KG1 (cell line): ENCODE measurements at regions not wholly inside any gene's neighbourhood (a gene's known extent, or its start where the extent isn't known, plus 50 kb on each side); places are given as distances from the start of the nearest gene placed in this dataset.

ENCODE experiments used
- DNase-seq: peaks from one replicate; lab custom pipeline; 2025; lab: John Stamatoyannopoulos, UW

DNA sequence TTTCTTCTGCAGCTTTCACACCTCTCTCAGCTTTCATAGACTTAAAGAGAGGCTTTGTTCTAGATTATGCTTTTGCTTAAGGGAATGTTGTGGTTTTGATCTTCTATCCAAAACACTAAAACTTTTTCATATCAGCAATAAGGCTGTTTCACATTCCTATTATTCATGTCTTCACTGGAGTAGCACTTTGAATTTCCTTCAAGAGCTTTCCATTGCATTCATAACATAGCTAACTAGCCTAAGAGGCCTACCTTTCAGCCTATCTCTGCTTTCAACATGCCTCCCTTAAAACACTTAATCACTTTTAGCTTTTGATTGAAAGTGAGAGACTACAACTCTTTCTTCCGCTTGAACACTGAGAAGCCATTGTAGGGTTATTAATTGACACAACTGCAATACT lies 1117.0 kb upstream of the PHF14 start:
- DNase-seq: no peak

DNA sequence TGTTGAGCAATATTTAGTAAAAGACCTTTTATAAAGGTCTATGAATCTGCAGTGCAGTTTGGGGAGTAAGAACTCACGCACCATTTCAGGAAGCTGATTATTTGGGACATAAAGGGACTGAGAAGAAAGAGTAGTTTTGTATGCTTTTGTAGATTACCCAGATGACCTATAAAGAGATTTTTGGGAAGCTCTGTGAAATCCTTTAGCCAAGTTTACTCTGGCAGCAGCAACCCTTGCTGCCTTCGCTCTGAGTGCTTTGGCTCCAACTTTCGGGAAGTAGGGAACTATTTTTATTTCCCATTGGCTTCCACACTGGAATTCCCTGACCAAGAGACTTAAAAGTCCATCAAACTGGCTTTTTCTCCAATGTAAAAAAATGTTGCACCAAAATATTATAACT lies 1110.1 kb upstream of the PHF14 start:
- no peak for DNase-seq

DNA sequence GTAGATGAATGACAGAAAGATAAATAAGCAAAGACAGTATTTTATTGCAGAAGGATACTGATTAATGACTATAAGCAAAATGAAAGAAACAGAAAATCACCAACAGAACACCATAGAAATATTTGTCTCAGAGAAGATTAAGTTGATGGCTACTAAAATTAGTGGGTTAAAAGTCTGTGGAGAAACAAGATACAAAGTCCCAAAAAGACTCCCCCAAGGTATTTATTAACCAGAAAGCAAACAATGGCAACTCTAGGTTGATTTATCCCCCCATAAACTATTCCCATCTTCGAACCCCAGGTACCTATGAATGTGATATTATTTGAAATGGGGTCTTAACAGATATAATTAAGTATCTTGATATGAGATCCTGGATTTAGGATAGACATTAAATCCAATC lies 1104.5 kb upstream of the PHF14 start:
- no peak for DNase-seq

DNA sequence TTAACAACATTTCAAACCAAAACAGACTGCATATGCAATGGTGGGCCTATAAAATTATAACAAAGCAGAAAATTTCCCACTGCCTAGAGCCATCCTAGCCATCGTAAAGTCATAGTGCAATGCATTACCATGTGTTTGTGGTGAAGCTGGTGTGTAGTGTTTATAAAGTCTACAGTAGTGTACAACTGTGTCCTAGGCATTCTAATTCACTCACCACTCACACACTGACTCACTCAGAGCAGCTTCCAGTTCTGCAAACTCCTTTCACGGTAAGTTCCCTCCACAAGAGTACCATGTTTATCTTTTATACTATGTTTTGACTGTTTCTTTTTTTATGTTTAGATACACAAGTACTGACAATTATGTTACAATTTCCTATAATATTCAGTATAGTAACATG lies 1104.1 kb upstream of the PHF14 start:
- no peak for DNase-seq

DNA sequence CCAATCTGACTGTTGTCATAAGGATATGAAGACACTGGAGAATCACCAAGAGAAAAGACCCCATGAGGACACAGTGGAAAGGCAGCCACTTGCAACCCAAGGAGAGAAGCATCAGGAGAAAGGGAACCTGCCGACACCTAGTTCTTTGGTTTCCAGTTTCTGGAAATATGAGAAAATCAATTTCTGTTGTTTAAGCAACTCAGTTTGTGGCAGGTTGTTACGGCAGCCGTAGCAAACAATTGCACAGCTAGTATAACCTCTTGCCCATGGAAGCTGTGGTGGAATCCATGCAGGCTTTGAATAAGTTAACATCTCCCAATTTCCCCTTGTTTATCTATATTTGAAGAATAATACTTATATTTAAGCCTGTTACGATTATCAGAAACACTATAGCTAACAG lies 1103.0 kb upstream of the PHF14 start:
- DNase-seq: no peak

DNA sequence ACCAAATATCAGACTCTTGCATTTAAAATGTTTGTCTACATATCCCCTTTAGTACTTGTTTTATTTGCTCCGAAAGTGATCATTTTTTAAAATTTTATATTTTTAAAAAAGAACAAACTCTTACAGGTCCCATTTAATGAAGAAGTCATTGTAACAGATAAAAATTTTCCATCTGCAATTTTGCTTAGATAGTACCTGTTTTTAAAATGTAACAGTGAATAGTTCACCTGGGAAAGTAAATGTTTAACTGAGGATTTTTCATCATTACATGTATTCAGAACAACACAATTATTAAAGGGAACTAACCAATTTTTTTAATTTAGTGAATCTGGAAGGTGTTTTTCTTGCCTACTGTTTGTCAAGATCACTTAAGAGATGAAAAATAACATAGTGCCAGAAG lies 1099.5 kb upstream of the PHF14 start:
- no peak for DNase-seq

DNA sequence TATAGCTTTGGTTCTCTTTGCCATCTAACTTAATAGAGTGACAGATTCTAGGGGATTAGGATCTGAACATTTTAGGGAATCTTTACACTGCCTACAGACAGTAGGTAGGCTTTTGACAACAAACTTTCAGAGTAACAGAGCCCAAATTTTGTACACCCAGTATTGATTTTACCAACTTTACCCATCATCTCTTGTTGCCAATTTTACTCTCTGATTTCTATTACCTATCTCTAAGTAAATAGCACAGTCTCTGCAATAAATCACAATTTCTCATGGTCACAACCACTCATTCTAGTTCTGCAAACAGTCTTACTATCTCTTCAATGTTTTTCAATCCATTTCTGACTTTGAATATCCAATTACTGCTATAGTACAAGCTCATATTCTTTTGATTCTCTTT lies 1097.6 kb upstream of the PHF14 start:
- DNase-seq: no peak

DNA sequence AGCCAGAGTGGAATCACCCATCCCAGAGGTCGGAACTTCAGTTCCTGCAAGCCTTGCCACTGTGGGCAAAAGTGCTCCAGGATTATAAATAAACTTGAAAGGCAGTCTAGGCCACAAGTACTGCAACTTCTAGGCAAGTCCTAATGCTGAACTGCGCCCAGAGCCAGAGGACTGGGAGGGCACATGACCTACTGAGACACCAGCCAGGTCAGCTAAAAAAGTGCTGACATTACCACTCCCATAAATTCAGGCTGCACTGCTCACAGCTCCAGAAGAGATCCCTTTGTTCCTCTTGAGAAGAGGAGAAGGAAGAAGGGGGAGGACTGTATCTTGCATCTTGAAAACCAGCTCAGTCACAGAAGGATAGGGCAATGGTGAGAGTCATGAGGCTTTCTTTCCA lies 1084.1 kb upstream of the PHF14 start:
- DNase-seq: no peak

DNA sequence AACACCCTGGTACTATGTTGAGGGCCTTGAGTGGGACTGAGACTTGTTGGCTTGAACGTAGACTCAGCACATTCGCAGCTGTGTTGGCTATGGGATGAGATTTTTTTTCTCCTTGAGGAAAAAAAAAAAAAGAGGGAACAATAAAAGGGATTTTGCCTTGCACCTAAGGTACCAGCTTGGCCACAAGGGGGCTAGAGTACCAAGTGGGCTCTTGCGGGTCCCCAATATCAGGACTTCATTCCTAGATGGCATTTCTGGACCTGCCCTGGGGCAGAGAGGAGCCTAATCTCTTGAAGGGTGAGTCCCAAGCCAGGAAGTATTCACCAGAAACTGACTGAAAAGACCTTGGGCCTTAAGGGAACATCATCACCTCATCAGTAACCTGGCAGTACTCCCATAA lies 1083.6 kb upstream of the PHF14 start:
- no peak for DNase-seq

DNA sequence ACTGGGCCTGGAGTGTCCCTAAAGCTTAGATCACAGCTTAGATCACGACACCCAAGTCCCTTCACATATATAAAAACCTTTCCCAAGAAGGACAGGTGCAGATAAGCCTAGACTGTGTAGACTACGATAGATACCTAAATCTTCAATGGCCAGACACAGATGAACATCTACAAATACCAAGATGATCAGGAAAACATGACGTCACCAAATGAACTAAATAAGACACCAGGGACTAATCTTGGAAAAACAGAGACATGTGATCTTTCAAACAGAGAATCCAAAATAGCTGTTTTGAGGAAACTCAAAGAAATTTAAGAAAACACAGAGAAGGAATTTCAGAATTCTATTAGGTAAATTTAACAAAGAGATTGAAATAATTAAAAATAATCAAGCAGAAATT lies 1082.6 kb upstream of the PHF14 start:
- DNase-seq: no peak

DNA sequence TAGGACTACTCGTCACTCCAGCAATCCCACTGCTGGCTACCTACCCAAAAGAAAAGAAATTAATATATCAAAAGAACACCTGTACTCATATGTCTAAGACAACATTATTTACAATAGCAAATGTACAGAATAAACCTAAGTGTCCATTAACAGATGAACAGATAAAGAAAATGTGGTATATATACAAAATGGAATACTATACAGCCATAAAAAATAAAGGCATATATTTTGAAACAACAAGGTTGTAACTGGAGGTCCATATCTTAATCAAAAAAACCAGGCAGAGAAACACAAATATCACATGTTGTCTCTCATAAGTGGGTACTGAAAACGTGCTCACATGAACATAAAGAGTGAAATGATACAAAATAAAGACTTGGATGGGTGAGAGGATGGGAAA lies 1073.3 kb upstream of the PHF14 start:
- no peak for DNase-seq

DNA sequence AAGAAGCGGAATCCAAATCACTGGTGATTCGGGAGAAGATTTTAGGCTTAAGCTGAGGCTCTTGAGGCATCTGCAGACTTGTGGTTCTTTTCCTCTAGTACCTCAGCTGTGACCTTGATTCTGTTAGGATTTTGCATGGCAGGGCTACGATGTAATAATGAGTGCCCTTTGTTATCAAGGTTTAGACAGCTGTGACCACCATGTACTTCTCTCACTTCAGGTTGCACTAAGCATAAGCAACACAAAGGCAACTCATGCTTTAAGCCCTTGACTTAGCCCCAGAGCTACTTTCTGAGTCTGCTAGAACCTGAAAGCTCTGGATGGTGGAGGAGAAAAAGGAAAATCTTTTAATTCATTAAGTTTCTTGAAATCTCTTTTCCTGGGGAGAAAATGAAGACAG lies 1052.3 kb upstream of the PHF14 start:
- DNase-seq: no peak

DNA sequence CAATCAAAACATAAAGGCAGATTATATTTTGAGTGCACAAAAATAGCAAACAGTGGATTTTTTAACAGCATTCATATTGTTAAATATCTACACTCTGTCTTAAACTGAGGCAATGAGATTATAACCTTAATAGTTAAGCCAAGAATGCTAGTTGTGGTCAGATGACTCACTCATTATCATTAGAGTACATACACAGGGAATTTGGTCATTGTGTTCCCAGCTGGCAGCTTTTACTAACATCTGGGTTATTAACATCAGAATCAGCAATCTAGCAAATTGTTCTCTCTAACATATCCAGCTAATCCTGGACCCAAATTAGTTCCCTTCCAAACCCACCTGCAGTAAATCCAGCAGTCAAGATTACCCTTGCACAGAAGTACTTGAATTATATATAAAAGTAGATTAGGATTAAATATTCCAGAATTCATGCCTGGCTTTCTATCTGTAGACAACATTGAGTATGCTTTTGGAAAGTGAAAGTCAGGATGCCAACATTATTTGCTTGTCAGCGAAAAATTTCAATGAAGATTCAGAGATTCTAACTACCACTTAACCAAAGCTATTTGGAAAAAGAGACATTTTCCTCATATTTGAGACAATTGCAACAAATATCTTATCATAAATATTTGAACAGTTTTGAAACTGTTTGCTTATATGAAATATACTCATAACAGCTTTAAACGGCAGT lies 1035.6 kb upstream of the PHF14 start:
- DNase-seq: no peak

DNA sequence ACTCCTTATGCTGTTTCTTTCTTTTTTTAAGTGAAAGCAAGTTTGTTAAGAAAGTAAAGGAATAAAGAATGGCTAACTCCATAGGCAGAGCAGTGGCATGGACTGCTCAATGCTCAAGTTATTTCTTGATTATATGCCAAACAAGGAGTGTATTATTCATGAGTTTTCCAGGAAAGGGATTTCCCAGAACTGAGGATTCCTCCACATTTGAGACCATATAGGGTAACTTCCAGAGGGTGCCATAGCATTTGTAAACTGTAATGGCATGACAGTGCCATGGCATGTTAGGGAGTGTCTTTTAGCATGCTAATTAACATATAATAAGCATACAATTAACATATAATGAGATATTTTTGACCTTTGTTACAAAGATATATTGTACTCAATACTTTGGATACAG lies 1034.5 kb upstream of the PHF14 start:
- DNase-seq: no peak

DNA sequence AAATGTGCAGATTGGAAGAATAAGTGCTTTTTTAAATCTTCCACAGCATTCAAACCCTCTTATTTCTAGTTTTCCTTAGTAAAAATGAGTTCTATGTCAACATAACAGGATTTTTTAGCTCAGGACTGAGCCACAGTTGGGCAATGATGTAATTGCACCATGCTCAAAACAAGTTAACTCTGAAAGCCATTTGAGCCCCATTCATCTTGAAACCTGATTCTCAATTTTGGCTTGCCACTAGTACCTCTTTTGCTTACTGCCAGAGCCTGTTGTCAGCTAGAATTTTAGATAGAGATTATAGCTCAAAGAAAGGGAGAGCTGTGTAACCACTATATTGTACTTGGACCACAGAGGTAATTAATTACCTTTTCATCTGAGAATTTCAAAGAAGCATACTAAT lies 1028.5 kb upstream of the PHF14 start:
- DNase-seq: no peak

DNA sequence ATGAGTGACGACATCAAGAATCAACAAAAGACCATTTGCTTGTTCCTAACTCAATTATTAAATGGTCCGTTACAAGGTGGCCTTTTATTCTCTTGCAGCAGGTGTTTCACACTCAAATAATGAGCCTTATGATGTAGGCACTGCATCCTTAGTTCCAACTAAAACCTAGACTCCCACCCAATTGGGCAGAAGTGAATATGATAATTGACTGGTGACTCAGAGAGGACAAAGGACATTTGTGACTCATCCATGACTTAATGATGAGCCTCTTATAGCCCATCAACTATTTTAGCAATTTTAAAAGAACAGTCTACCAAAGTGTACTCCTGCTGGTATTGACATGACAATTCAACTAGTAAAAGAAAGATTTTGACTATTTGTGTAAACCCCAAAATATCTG lies 1027.8 kb upstream of the PHF14 start:
- DNase-seq: no peak

DNA sequence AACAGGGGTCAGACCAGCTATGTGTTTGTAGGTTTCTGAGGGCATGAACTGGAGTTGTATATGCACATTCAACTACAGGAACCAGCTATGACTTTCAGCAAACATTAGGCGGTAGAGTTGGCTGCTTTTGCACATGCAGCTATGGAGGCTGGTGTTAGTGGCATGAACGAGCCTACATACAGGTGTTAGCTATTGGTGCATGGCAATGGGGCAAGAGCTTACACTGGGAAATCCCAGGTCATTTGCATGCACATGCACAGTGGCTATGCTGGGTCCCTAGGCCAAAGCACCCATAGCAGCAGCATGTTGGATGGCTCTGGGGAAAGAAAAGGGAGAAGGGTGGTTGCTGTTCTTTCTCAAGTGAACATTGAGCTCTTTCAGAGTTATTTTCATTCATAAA lies 1018.5 kb upstream of the PHF14 start:
- no peak for DNase-seq

DNA sequence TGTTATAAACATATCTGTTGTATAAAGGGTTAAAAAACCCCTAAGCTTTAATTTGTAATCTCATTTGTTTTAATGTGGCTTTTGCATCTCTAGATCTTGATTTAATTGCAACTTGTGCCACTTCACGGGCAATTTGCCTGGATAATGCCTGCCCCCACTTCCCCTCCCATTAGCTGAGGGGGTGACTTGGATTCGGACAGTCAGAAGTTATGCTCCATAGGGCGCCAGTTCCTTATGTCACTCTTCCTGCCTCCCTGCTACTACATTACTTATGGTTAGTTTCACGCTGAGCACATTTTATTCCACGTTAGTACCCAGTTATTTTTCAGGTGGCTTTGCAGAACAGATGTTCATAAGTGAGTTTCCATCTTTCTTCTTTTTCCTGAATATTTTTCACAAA lies 1015.2 kb upstream of the PHF14 start:
- no peak for DNase-seq

DNA sequence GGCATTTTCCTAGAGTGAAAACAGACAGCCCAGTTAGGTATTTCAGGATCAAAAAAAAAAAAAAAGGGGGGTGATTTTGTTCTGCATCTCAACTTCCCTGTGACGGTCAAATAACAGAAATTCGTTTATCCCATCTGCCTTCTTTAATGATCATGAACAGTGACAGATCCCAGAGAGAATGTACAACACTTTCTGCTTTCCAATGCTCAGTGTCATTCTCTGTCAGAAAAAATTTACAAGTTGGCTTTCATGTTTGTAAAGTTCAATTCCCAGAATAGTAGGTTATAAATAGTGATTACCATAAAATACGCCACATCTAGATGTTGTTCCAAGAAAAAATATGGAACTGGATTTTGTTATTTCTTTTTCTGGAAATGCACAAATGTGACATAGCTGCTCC lies 1013.2 kb upstream of the PHF14 start:
- no peak for DNase-seq

DNA sequence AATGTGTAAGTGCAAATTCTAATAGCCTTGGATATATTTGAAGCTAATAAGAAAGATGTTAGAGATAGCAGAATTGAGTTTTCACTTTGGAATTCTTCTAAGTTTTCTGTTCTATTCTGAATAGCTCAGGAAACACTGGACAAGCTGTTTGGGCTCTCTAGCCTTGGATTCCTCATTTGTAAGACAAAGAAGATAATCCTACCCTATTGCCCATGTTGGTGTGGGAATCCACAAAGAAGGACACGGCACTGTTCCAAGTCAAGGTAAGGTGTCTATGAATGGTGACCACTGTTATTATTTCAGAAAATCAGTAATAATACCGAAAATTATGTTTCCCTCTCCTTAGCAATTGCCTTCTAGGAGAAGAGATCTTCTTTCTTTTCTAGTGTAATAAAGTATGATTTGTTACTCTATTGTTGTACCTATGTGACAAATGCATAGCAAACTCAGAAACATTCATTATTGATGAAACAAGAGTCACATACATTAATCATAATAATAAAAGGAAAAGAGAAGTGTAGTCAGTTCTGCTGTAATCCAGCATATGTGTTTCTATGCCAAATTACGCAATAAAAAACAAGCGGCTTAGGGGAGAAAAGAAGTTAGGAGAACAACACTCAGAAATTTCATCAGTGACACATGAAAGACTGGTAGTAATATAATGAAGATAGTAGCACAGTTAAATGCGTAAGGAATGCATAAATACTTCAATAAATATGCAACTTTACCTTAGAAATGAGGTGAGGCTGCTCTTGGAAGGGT lies 1012.3 kb upstream of the PHF14 start:
- DNase-seq: no peak

DNA sequence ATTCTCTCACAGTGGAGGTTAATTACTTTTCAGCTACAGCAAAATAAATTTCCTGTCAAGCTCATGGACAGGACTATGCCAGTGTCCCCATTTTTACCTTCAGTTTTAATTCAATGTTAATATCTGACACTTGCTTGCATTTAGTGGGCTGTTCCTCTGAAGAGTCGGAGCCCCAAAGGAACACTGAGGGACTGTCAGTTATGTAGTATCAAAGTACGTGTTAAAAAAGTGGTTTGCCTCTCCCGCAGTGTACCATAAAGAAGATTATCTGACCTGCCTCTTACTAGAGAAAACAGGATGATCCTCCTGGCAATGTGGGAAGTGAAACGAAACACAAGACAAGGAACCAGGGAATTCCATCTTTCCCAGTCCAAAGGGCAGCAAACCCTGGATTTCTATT lies 1010.9 kb upstream of the PHF14 start:
- no peak for DNase-seq

DNA sequence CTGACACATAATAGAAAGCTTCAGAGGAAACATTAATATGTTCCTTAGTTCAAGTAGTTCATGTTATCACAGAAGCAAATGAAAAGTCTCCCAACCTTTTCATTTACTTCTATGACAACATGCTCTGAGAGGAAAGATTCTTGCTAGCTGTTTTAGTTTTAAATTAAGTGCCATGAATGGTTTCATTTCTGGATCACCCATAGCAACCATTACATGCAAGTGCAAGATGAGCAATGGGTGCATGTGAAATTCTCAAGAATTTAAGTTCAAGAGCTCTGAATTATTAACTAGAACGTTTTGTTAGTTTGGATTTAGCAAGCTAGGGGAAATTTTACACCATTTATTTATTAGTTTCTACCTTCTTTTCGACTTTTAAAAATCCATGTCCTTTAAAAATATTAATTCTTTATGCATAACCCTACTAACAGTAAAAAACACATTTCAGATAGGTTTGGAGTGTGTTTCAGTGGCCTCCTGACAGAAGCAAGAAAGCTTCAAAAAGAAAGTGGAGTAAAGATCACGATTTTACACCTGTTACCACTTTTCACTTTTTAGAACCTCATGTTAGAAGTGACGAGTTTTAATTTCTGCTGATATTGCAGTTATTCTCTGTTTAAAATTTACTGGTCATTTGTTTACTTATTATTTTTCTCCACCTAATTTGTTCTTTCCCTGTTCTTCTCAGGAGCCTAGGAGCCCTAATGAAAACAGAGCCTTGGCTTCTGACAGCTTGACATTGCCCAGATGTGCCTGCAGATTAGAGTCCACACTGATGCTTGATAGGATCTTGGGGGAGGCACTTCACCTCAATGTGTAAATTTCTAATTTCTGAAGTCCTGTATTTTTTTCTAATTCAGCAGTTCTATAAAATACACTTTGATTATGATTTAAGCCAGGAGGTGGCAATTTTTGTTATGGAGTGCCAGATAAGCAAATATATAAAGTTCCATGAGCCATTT lies 995.3 kb upstream of the PHF14 start:
- DNase-seq: no peak
